H1 (cell line): ENCODE measurements at regions not wholly inside any gene's neighbourhood (a gene's known extent, or its start where the extent isn't known, plus 50 kb on each side); places are given as distances from the start of the nearest gene placed in this dataset.

ENCODE experiments used
- CTCF ChIA-PET: fragments of 300-600 bp; sonication (Branson Sonifier 250); formaldehyde crosslinking; loops from one replicate; lab custom pipeline; 2021; ENCODE audit not compliant: partially characterized antibody; lab: Charles Lee
- POLR2A ChIA-PET: fragments of 300-600 bp; sonication (Branson Sonifier 250); formaldehyde crosslinking; loops from one replicate; lab custom pipeline; 2021; ENCODE audit warnings: inconsistent platforms; ENCODE audit not compliant: partially characterized antibody; lab: Charles Lee
- DNase-seq, 2 experiments: peaks; one replicate each; pipeline versions ENCODE4 v3.0.0 to v3.0.0-alpha.2; 2010 to 2022; ENCODE audit warnings: low spot score in 2 of 2, low read depth in 1 of 2, mixed read lengths in 1 of 2
- FAIRE-seq: peaks from 2 replicates; lab custom pipeline; 2011; peaks lifted over from hg19 to GRCh38; lab: Jason Lieb, UNC
- H2AFZ ChIP-seq: 2 replicates; pipeline ENCODE4 v1.8.1; 2012; ENCODE audit warnings: low read length, inconsistent platforms
- H2AK5ac ChIP-seq: 2 replicates; pipeline ENCODE4 v1.6.1; 2013; ENCODE audit warnings: low read depth, low read length
- H2BK120ac ChIP-seq: replicated peaks from 2 replicates; pipeline ENCODE3; 2013; ENCODE audit warnings: low read depth, low read length, inconsistent platforms
- H2BK12ac ChIP-seq: 2 replicates; pipeline ENCODE4 v1.6.1; 2013; ENCODE audit warnings: low read depth, low read length
- H2BK15ac ChIP-seq: 2 replicates; pipeline ENCODE4 v1.6.1; 2013; ENCODE audit warnings: low read length
- H2BK20ac ChIP-seq: 2 replicates; pipeline ENCODE4 v1.6.1; 2013; ENCODE audit warnings: low read length
- H2BK5ac ChIP-seq: 2 replicates; pipeline ENCODE4 v1.6.1; 2013; ENCODE audit warnings: low read depth, low read length
- H3K14ac ChIP-seq: 2 replicates; pipeline ENCODE4 v1.6.1; 2013; ENCODE audit warnings: inconsistent platforms; ENCODE audit not compliant: insufficient read length
- H3K18ac ChIP-seq: 2 replicates; pipeline ENCODE4 v1.6.1; 2013; ENCODE audit warnings: low read length; ENCODE audit errors: extremely low read depth
- H3K23ac ChIP-seq: 2 replicates; pipeline ENCODE4 v1.6.1; 2013; ENCODE audit warnings: inconsistent platforms; ENCODE audit not compliant: insufficient read length
- H3K23me2 ChIP-seq: 2 replicates; pipeline ENCODE4 v1.6.1; 2013; ENCODE audit warnings: low read depth, low read length
- H3K27ac ChIP-seq: 2 replicates; pipeline ENCODE4 v1.6.1; 2011; ENCODE audit warnings: low read depth, low read length, inconsistent platforms
- H3K27me3 ChIP-seq, 4 experiments: replicated peaks in 1 of 4; 1 replicate in 1 of 4; 2 replicates in 3 of 4; pipeline versions ENCODE4 v1.6.1 to v1.8.1; 2011 to 2013; ENCODE audit warnings: low read length in 3 of 4, mild to moderate bottlenecking in 3 of 4, inconsistent platforms in 2 of 4, mixed read lengths in 2 of 4, moderate library complexity in 1 of 4; ENCODE audit not compliant: control insufficient read depth in 3 of 4, insufficient read depth in 3 of 4; ENCODE audit errors: extremely low read depth in 1 of 4
- H3K36me3 ChIP-seq, 4 experiments: 2 replicates each; pipeline versions ENCODE4 v1.6.1 to v1.8.1; 2011 to 2013; ENCODE audit warnings: mild to moderate bottlenecking in 4 of 4, low read length in 3 of 4, moderate library complexity in 2 of 4, control low read depth in 1 of 4, inconsistent platforms in 1 of 4; ENCODE audit not compliant: insufficient read depth in 4 of 4, control insufficient read depth in 2 of 4
- H3K4ac ChIP-seq: replicated peaks from 2 replicates; pipeline ENCODE3; 2013; ENCODE audit warnings: low read length, low read depth, mixed read lengths, inconsistent platforms; ENCODE audit not compliant: insufficient read length
- H3K4me1 ChIP-seq, 4 experiments: replicated peaks in 1 of 4; 1 replicate in 1 of 4; 2 replicates in 3 of 4; pipeline versions ENCODE4 v1.6.1 to v1.8.1; 2011 to 2013; ENCODE audit warnings: low read length in 3 of 4, inconsistent platforms in 2 of 4, mixed read lengths in 1 of 4; ENCODE audit not compliant: insufficient read depth in 4 of 4, control insufficient read depth in 3 of 4
- H3K4me2 ChIP-seq, 2 experiments: 2 replicates each; pipeline versions ENCODE4 v1.6.1 to v1.8.1; 2011 to 2013; ENCODE audit warnings: low read depth in 2 of 2, low read length in 2 of 2, control low read depth in 1 of 2, inconsistent platforms in 1 of 2, mild to moderate bottlenecking in 1 of 2; ENCODE audit not compliant: insufficient read depth in 1 of 2
- H3K4me3 ChIP-seq, 4 experiments: fragments of 200-600, 300-600 bp in 1 of 4; sonication (generic), shearing (Covaris generic), sonication (Bioruptor Twin) in 1 of 4; 2 replicates each; pipeline versions ENCODE4 v1.5.1 to v1.8.1; 2011 to 2016; ENCODE audit warnings: low read length in 4 of 4, low read depth in 3 of 4, control low read depth in 2 of 4, inconsistent platforms in 2 of 4, mild to moderate bottlenecking in 2 of 4, mixed read lengths in 1 of 4, moderate library complexity in 1 of 4; ENCODE audit not compliant: insufficient read depth in 2 of 4; ENCODE audit errors: extremely low read depth in 1 of 4
- H3K56ac ChIP-seq: replicated peaks from 2 replicates; pipeline ENCODE3; 2013; ENCODE audit warnings: low read depth, mild to moderate bottlenecking, mixed read lengths, low read length, inconsistent platforms; ENCODE audit not compliant: insufficient read length
- H3K79me1 ChIP-seq: 2 replicates; pipeline ENCODE4 v1.6.1; 2013; ENCODE audit warnings: low read depth, low read length, control low read depth
- H3K79me2 ChIP-seq, 2 experiments: 2 replicates each; pipeline versions ENCODE4 v1.6.1 to v1.8.1; 2012 to 2013; ENCODE audit warnings: low read length in 2 of 2, mild to moderate bottlenecking in 2 of 2, inconsistent platforms in 1 of 2; ENCODE audit not compliant: insufficient read depth in 2 of 2, control insufficient read depth in 1 of 2
- H3K9ac ChIP-seq, 4 experiments: replicated peaks in 1 of 4; 1 replicate in 1 of 4; 2 replicates in 3 of 4; pipeline versions ENCODE4 v1.6.1 to v1.8.1; 2011 to 2013; ENCODE audit warnings: low read depth in 3 of 4, low read length in 3 of 4, control low read depth in 2 of 4, mild to moderate bottlenecking in 2 of 4, moderate library complexity in 2 of 4, inconsistent platforms in 1 of 4; ENCODE audit errors: extremely low read depth in 1 of 4
- H3K9me3 ChIP-seq, 2 experiments: 2 replicates each; pipeline versions ENCODE4 v1.6.1 to v1.8.1; 2012 to 2013; ENCODE audit warnings: mild to moderate bottlenecking in 2 of 2, moderate library complexity in 2 of 2, control low read depth in 1 of 2, inconsistent platforms in 1 of 2, low read depth in 1 of 2, low read length in 1 of 2, mixed read lengths in 1 of 2; ENCODE audit not compliant: insufficient read depth in 2 of 2
- H4K20me1 ChIP-seq, 2 experiments: replicated peaks in 1 of 2; 2 replicates each; pipeline versions ENCODE3 to v1.8.1; 2011 to 2013; ENCODE audit warnings: inconsistent platforms in 2 of 2, low read length in 2 of 2, mild to moderate bottlenecking in 1 of 2; ENCODE audit not compliant: insufficient read depth in 2 of 2, control insufficient read depth in 1 of 2
- H4K5ac ChIP-seq: 2 replicates; pipeline ENCODE4 v1.6.1; 2013; ENCODE audit warnings: low read length, low read depth, mixed read lengths, inconsistent platforms; ENCODE audit not compliant: insufficient read length
- H4K8ac ChIP-seq: 2 replicates; pipeline ENCODE4 v1.8.0; 2013; ENCODE audit warnings: mild to moderate bottlenecking, moderate library complexity, low read length, inconsistent platforms; ENCODE audit not compliant: insufficient read depth; ENCODE audit errors: extremely low read depth
- H4K91ac ChIP-seq: replicated peaks from 2 replicates; pipeline ENCODE3; 2013; ENCODE audit warnings: low read length, mixed read lengths, inconsistent platforms; ENCODE audit not compliant: insufficient read length
- CBX5 ChIP-seq: fragments of 300-800, 300-1000 bp; sonication (generic); IDR thresholded peaks from 2 replicates; pipeline ENCODE4 v1.7.1; 2016; ENCODE audit warnings: antibody characterized with exemption, low read length, low read depth
- CEBPB ChIP-seq: IDR thresholded peaks from 2 replicates; pipeline ENCODE4 v1.6.1; 2012; ENCODE audit warnings: low read depth, low read length
- CHD1 ChIP-seq: IDR thresholded peaks from 2 replicates; pipeline ENCODE4 v1.6.1; 2012; ENCODE audit warnings: low read depth, low read length, improper control_type of control experiment
- CREB1 ChIP-seq: IDR thresholded peaks from 2 replicates; pipeline ENCODE4 v1.6.1; 2012; ENCODE audit warnings: inconsistent platforms
- GABPA ChIP-seq: IDR thresholded peaks from 2 replicates; pipeline ENCODE4 v1.6.1; 2011; ENCODE audit warnings: mild to moderate bottlenecking, low read length, moderate library complexity, borderline replicate concordance; ENCODE audit not compliant: insufficient read depth
- JUN ChIP-seq: IDR thresholded peaks from 2 replicates; pipeline ENCODE4 v1.6.1; 2011; ENCODE audit warnings: low read depth, mild to moderate bottlenecking, improper control_type of control experiment, low read length
- KDM1A ChIP-seq: fragments of 200-600, 300-600 bp; sonication (generic); IDR thresholded peaks from 2 replicates; pipeline ENCODE4 v1.7.1; 2016; ENCODE audit warnings: mild to moderate bottlenecking, low read length, borderline replicate concordance
- KDM5A ChIP-seq: fragments of 200-600 bp; IDR thresholded peaks from 2 replicates; pipeline ENCODE4 v1.7.1; 2012; ENCODE audit warnings: mild to moderate bottlenecking, low read length, inconsistent platforms, mixed read lengths
- RBBP5 ChIP-seq: IDR thresholded peaks from 2 replicates; pipeline ENCODE4 v1.7.1; 2012; ENCODE audit warnings: low read depth, mild to moderate bottlenecking, inconsistent platforms, low read length, moderate library complexity, borderline replicate concordance
- TBP ChIP-seq: IDR thresholded peaks from 2 replicates; pipeline ENCODE4 v1.6.1; 2011; ENCODE audit warnings: low read depth, low read length, improper control_type of control experiment
- TEAD4 ChIP-seq: IDR thresholded peaks from 2 replicates; pipeline ENCODE4 v1.6.1; 2012; ENCODE audit warnings: low read depth, low read length, inconsistent platforms, mixed read lengths
- ZNF274 ChIP-seq: IDR thresholded peaks from 2 replicates; pipeline ENCODE4 v1.7.0; 2012; ENCODE audit warnings: low read length, borderline replicate concordance; ENCODE audit errors: extremely low read depth
- WGBS, 2 experiments: shearing (Covaris generic) in 1 of 2; methylation state at CpG; one replicate each; pipeline versions ENCODE4 v1.1.6 to v1.1.7; 2013 to 2015; ENCODE audit warnings: low lambda C conversion rate in 2 of 2, mixed read lengths in 2 of 2, inconsistent platforms in 1 of 2, low coverage in 1 of 2, missing lambda C conversion rate in 1 of 2; ENCODE audit not compliant: insufficient replicate concordance in 2 of 2, insufficient coverage in 1 of 2, insufficient read length in 1 of 2; ENCODE audit errors: extremely low coverage in 1 of 2, missing lambda C conversion rate in 1 of 2; 5-methylcytosine and 5-hydroxymethylcytosine counted together
- TF ChIP-seq, protein P1 (sequence below), 3 experiments: IDR thresholded peaks; 1 replicate in 2 of 3; 2 replicates in 1 of 3; pipeline versions ENCODE4 v1.5.1 to v1.6.1; 2011; ENCODE audit warnings: low read length in 3 of 3, mild to moderate bottlenecking in 3 of 3, inconsistent platforms in 2 of 3, low read depth in 1 of 3, moderate library complexity in 1 of 3; ENCODE audit not compliant: insufficient read depth in 1 of 3; ENCODE audit errors: control extremely low read depth in 1 of 3

DNA sequence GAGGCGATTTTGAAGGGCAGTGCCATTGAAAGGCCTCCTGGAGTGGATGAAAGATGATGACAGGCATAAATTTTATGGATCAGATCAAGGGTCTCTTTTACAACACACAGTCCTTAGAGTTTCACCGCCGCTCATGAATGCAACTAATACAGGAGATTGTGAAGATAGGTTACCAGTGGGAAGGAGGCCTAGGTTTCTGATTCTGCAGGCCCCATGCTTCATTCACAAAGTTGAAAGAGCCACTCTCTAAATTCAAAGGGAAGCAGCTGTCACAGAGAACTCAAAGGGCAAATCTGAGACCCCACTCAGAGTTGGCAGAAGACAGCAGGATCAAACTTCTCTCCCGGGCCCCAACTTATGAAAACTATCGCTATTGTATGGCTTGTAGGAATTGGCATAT, 137.6 kb downstream of the MAP3K7 start:
- H4K20me1 ChIP-seq: no peaks in the 10 kb centered on the region
- H3K4ac ChIP-seq: no peak overlapping the region
- no peaks in the 10 kb centered on the region for H3K79me2 ChIP-seq
- H2AK5ac ChIP-seq: no peak overlapping the region
- peaks cover 7 to 16% (median 10%) of the 10 kb centered on the region in 4 experiments; a peak in 6 of 7 replicates for H3K4me1 ChIP-seq
- H3K9me3 ChIP-seq: no peaks in the 10 kb centered on the region
- no peak overlapping the region for H3K23ac ChIP-seq
- H4K5ac ChIP-seq: no peak overlapping the region
- H3K14ac ChIP-seq: no peak overlapping the region
- no peak overlapping the region for H4K8ac ChIP-seq
- H2BK12ac ChIP-seq: no peak overlapping the region
- H4K91ac ChIP-seq: no peak overlapping the region
- no peaks in the 10 kb centered on the region for H3K36me3 ChIP-seq
- FAIRE-seq (no peak), DNase-seq (no peak)
- H3K27ac ChIP-seq: no peak overlapping the region
- H3K79me1 ChIP-seq: no peaks in the 10 kb centered on the region
- H2AFZ ChIP-seq: no peak overlapping the region
- H2BK20ac ChIP-seq: peak overlapping the region; percentile 64; the same call in 1 of the 2 replicates
- no peak overlapping the region for H3K56ac ChIP-seq
- 89% methylated on average over 5 of the region's 5 CpGs; no CpG with 5 or more reads in 1 of the 2 experiments for WGBS, 2 experiments
- H2BK15ac ChIP-seq: no peak overlapping the region
- no peak overlapping the region for H3K4me3 ChIP-seq
- ChIA-PET POLR2A (no interaction called here), CTCF (interaction anchor here (0.6 to 16.2 kb wide), 9 partner anchors 10 to 505 kb away, joined by 3 to 179 read pairs (median 4); no protein-coding TSS in a partner anchor)
- H3K23me2 ChIP-seq: no peaks in the 10 kb centered on the region
- H2BK120ac ChIP-seq: no peak overlapping the region
- H3K27me3 ChIP-seq: no peaks in the 10 kb centered on the region
- H2BK5ac ChIP-seq: no peak overlapping the region
- H3K9ac ChIP-seq: no peak overlapping the region
- H3K4me2 ChIP-seq: no peak overlapping the region; a peak in 1 of 4 replicates
- H3K18ac ChIP-seq: no peak overlapping the region; the same call in 1 of the 2 replicates
- TF ChIP-seq, protein P1, sequence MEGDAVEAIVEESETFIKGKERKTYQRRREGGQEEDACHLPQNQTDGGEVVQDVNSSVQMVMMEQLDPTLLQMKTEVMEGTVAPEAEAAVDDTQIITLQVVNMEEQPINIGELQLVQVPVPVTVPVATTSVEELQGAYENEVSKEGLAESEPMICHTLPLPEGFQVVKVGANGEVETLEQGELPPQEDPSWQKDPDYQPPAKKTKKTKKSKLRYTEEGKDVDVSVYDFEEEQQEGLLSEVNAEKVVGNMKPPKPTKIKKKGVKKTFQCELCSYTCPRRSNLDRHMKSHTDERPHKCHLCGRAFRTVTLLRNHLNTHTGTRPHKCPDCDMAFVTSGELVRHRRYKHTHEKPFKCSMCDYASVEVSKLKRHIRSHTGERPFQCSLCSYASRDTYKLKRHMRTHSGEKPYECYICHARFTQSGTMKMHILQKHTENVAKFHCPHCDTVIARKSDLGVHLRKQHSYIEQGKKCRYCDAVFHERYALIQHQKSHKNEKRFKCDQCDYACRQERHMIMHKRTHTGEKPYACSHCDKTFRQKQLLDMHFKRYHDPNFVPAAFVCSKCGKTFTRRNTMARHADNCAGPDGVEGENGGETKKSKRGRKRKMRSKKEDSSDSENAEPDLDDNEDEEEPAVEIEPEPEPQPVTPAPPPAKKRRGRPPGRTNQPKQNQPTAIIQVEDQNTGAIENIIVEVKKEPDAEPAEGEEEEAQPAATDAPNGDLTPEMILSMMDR (IDR thresholded peaks at IDR 0.05; ENCODE audit: control extremely low read depth in 1 of 3, insufficient read depth in 1 of 3, low read depth in 1 of 3, low read length in 3 of 3): no peak
- no peak for TF ChIP-seq KDM1A
- no peak for TF ChIP-seq TBP
- no peak for TF ChIP-seq CREB1
- TF ChIP-seq RBBP5: no peak
- TF ChIP-seq CBX5: no peak
- no peak for TF ChIP-seq ZNF274
- TF ChIP-seq CHD1: no peak
- TF ChIP-seq JUN: no peak
- no peak for TF ChIP-seq TEAD4
- no peak for TF ChIP-seq KDM5A
- TF ChIP-seq GABPA: no peak
- no peak for TF ChIP-seq CEBPB
